ENCODE measurements at regions not wholly inside any gene's neighbourhood (a gene's known extent, or its start where the extent isn't known, plus 50 kb on each side); places are given as distances from the start of the nearest gene placed in this dataset.

- no peak overlapping the region for H2BK12ac ChIP-seq (ENCODE audit: low read depth, low read length)
- H2BK20ac ChIP-seq (ENCODE audit: low read length): no peak overlapping the region
- no peak overlapping the region for H3K4me2 ChIP-seq (ENCODE audit: insufficient read depth in 1 of 2, low read depth in 2 of 2, low read length in 2 of 2)
- H2BK5ac ChIP-seq (ENCODE audit: low read depth, low read length): no peak overlapping the region
- H3K27ac ChIP-seq (ENCODE audit: low read depth, low read length): no peak overlapping the region
- no peak overlapping the region for H2AK5ac ChIP-seq (ENCODE audit: low read depth, low read length)
- no peaks in the 10 kb centered on the region for H3K79me2 ChIP-seq (ENCODE audit: control insufficient read depth in 1 of 2, insufficient read depth in 2 of 2, low read length in 2 of 2)
- H4K20me1 ChIP-seq (replicated peaks in 1 of 2; ENCODE audit: control insufficient read depth in 1 of 2, insufficient read depth in 2 of 2, low read length in 2 of 2): no peaks in the 10 kb centered on the region
- H2BK15ac ChIP-seq (ENCODE audit: low read length): no peak overlapping the region
- no peak overlapping the region for H3K18ac ChIP-seq (ENCODE audit: extremely low read depth, low read length)
- no peaks in the 10 kb centered on the region for H3K27me3 ChIP-seq (replicated peaks in 1 of 4; ENCODE audit: control insufficient read depth in 3 of 4, extremely low read depth in 1 of 4, insufficient read depth in 3 of 4, low read length in 3 of 4)
- H4K91ac ChIP-seq (replicated peaks; ENCODE audit: insufficient read length, low read length): no peak overlapping the region
- no peak overlapping the region for H3K9ac ChIP-seq (replicated peaks in 1 of 4; ENCODE audit: extremely low read depth in 1 of 4, low read depth in 3 of 4, low read length in 3 of 4)
- H2BK120ac ChIP-seq (replicated peaks; ENCODE audit: low read depth, low read length): no peak overlapping the region
- H3K4me3 ChIP-seq (ENCODE audit: extremely low read depth in 1 of 4, insufficient read depth in 2 of 4, low read depth in 3 of 4, low read length in 4 of 4): no peak overlapping the region
- no peaks in the 10 kb centered on the region for H3K23me2 ChIP-seq (ENCODE audit: low read depth, low read length)
- H3K56ac ChIP-seq (replicated peaks; ENCODE audit: insufficient read length, low read depth, low read length): no peak overlapping the region
- H3K36me3 ChIP-seq (ENCODE audit: control insufficient read depth in 2 of 4, insufficient read depth in 4 of 4, low read length in 3 of 4): no peaks in the 10 kb centered on the region
- CTCF ChIA-PET (ENCODE audit: partially characterized antibody): interaction anchor here (1.4 kb wide), 1 partner anchor 910 kb away, joined by 4 read pairs; no protein-coding TSS in a partner anchor
- H3K79me1 ChIP-seq (ENCODE audit: low read depth, low read length): no peaks in the 10 kb centered on the region
- H3K14ac ChIP-seq (ENCODE audit: insufficient read length): no peak overlapping the region
- H3K4ac ChIP-seq (replicated peaks; ENCODE audit: insufficient read length, low read depth, low read length): no peak overlapping the region
- H3K9me3 ChIP-seq (ENCODE audit: insufficient read depth in 2 of 2, low read depth in 1 of 2, low read length in 1 of 2): no peaks in the 10 kb centered on the region; a peak in 1 of 4 replicates
- no peak overlapping the region for H3K23ac ChIP-seq (ENCODE audit: insufficient read length)
- no peak for DNase-seq (ENCODE audit: low read depth in 1 of 2, low spot score in 2 of 2)
- POLR2A ChIA-PET (ENCODE audit: partially characterized antibody): no interaction called here
- no peak for FAIRE-seq
- H4K8ac ChIP-seq (ENCODE audit: extremely low read depth, insufficient read depth, low read length): no peak overlapping the region
- no peaks in the 10 kb centered on the region for H3K4me1 ChIP-seq (replicated peaks in 1 of 4; ENCODE audit: control insufficient read depth in 3 of 4, insufficient read depth in 4 of 4, low read length in 3 of 4)
- H2AFZ ChIP-seq (ENCODE audit: low read length): peak overlapping the region; percentile 74; the same call in 1 of the 2 replicates
- no peak overlapping the region for H4K5ac ChIP-seq (ENCODE audit: insufficient read length, low read depth, low read length)
- WGBS, 2 experiments (ENCODE audit: extremely low coverage in 1 of 2, insufficient coverage in 1 of 2, insufficient read length in 1 of 2, insufficient replicate concordance in 2 of 2, low coverage in 1 of 2, low lambda C conversion rate in 2 of 2, missing lambda C conversion rate in 1 of 2): 93% methylated on average over 4 of the region's 4 CpGs; no CpG with 5 or more reads in 1 of the 2 experiments
- no peak for TF ChIP-seq GABPA (IDR thresholded peaks at IDR 0.05; ENCODE audit: borderline replicate concordance, insufficient read depth, low read length)
- no peak for TF ChIP-seq SIRT6 (IDR thresholded peaks at IDR 0.05; ENCODE audit: low read length)
- TF ChIP-seq CBX5 (IDR thresholded peaks at IDR 0.05; ENCODE audit: low read depth, low read length): no peak
- TF ChIP-seq SP4 (IDR thresholded peaks at IDR 0.05; ENCODE audit: low read length): no peak
- TF ChIP-seq RNF2 (IDR thresholded peaks at IDR 0.05; ENCODE audit: borderline replicate concordance, low read depth, low read length, missing control alignments, poor library complexity, severe bottlenecking): no peak
- TF ChIP-seq CTCF (IDR thresholded peaks at IDR 0.05; ENCODE audit: control extremely low read depth in 1 of 3, insufficient read depth in 1 of 3, low read depth in 1 of 3, low read length in 3 of 3): no peak
- TF ChIP-seq NANOG (IDR thresholded peaks at IDR 0.05; ENCODE audit: insufficient read depth, low read depth, low read length, poor library complexity, severe bottlenecking): no peak
- TF ChIP-seq TBP (IDR thresholded peaks at IDR 0.05; ENCODE audit: low read depth, low read length): no peak
- TF ChIP-seq CEBPB (IDR thresholded peaks at IDR 0.05; ENCODE audit: low read depth, low read length): no peak
- no peak for TF ChIP-seq MAFK (IDR thresholded peaks at IDR 0.05; ENCODE audit: low read depth, low read length)
- no peak for TF ChIP-seq SIN3A (conservative IDR thresholded peaks at IDR 0.05 in 1 of 2, IDR thresholded peaks at IDR 0.05 in 1 of 2; ENCODE audit: low read depth in 1 of 2, low read length in 2 of 2)
Measured at GRCh38 chr11:104451197-104451893, 287.4 kb upstream of the PDGFD start.

All from H1 (cell line).